ENCODE measurements at regions not wholly inside any gene's neighbourhood (a gene's known extent, or its start where the extent isn't known, plus 50 kb on each side); places are given as distances from the start of the nearest gene placed in this dataset.

DNA sequence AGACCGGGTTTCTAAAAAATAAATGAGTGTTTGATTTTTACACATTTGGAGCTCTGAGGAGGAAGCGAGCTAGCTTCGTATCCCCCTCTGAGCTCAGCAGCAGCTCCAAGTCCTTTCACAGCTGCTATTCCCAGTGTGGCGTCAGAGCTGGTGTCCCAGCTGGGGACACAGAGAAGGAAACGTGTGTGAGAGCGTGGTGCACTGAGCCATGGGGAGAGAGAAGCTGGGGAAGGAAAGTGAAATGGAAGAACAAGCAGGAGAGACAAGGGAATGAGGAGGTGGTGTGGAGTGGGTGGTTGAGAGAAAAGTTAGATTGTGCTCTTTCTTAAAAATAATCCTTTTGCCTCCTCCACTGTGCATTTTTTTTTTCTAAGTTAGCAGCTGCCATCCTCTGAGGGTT, 79.5 kb upstream of the SLC4A4 start:
- TF ChIP-seq EZH2 (IDR thresholded peaks at IDR 0.05; ENCODE audit: insufficient read depth, poor library complexity, severe bottlenecking) (no peak), EZH2phosphoT487 (IDR thresholded peaks at IDR 0.05; ENCODE audit: insufficient read depth, low read depth) (no peak)

Data from GM23248 (cell line).